ENCODE measurements at regions not wholly inside any gene's neighbourhood (a gene's known extent, or its start where the extent isn't known, plus 50 kb on each side); places are given as distances from the start of the nearest gene placed in this dataset.

DNA sequence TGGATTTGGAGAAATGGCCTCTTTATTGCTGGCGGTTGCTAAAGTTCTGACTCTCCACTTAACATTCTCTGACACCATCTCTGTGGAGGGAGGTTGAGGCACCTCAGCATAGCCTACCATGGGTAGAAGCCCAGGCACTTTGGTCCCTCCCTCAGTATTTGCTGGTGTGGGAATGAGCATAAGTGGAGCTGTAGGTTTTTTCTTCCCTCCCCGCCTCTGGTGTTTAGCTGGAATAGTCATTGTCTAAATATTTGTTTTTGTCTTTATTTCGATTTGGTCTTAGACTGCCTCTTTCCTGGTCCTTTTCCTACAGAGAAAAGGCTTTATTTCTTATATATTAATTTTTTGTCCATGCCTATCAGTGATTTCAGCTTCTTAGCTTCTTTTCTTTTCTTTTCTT lies 203.4 kb upstream of the AGR3 start:
- Mint-ChIP-seq H3K27ac (ENCODE audit: unreplicated experiment) (no peak overlapping the region), H3K36me3 (ENCODE audit: low read depth, unreplicated experiment) (no peaks in the 10 kb centered on the region), H3K9me3 (ENCODE audit: unreplicated experiment) (no peaks in the 10 kb centered on the region), H3K4me1 (ENCODE audit: low read depth, unreplicated experiment) (no peaks in the 10 kb centered on the region), H3K27me3 (ENCODE audit: low read depth, unreplicated experiment) (no peaks in the 10 kb centered on the region), H3K4me3 (ENCODE audit: unreplicated experiment) (no peak overlapping the region)
- H3K4me3 ChIP-seq (ENCODE audit: insufficient read depth, low read depth, low read length) = no peak overlapping the region
- no peak overlapping the region for H2AFZ ChIP-seq (ENCODE audit: low read depth, low read length)
- no peak overlapping the region for H3K4me2 ChIP-seq (ENCODE audit: low read length)
- no peaks in the 10 kb centered on the region for H4K20me1 ChIP-seq (ENCODE audit: insufficient read depth, low read length)
- TF ChIP-seq EZH2 (IDR thresholded peaks at IDR 0.05; ENCODE audit: insufficient read depth, low read length) (no peak), CTCF (IDR thresholded peaks at IDR 0.05; ENCODE audit: insufficient read depth, low read depth, low read length) (no peak)
- no peaks in the 10 kb centered on the region for H3K27me3 ChIP-seq (ENCODE audit: insufficient read depth, low read length)
- FAIRE-seq (no peak), DNase-seq (ENCODE audit: low read depth) (no peak)
- no peaks in the 10 kb centered on the region for H3K79me2 ChIP-seq (ENCODE audit: insufficient read depth, low read length)
- H3K27ac ChIP-seq (ENCODE audit: low read depth, low read length) = no peak overlapping the region
- H3K4me1 ChIP-seq (ENCODE audit: insufficient read depth, low read length) = no peaks in the 10 kb centered on the region
- no peaks in the 10 kb centered on the region for H3K36me3 ChIP-seq (ENCODE audit: insufficient read depth, low read length)
- H3K9ac ChIP-seq (ENCODE audit: low read length) = no peak overlapping the region
- no peaks in the 10 kb centered on the region for H3K9me3 ChIP-seq (ENCODE audit: insufficient read depth, low read depth, low read length)

DNA sequence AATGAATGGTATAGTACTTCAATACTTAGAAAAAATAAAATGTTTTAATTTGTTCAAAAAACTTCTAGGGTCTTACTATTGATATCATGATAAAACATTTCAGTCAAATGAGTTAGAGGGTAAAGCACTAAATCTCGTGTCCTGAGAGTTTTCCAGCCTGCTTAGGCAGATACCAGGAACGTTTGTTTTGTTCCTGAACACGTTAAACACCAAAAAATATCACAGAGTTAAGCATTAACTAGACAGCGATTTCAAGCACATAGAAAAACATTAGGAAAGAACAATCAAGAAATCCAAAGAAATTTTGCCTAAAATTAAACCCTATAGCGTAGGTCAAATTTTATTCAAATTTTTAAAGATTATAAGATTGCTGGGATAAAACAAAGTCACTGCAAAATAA lies 204.6 kb upstream of the AGR3 start:
- Histone ChIP-seq H2AFZ (ENCODE audit: low read depth, low read length) (no peak overlapping the region), H3K9ac (ENCODE audit: low read length) (no peak overlapping the region), H3K27me3 (ENCODE audit: insufficient read depth, low read length) (no peaks in the 10 kb centered on the region), H3K4me3 (ENCODE audit: insufficient read depth, low read depth, low read length) (no peak overlapping the region), H3K36me3 (ENCODE audit: insufficient read depth, low read length) (no peaks in the 10 kb centered on the region), H3K27ac (ENCODE audit: low read depth, low read length) (no peak overlapping the region), H3K79me2 (ENCODE audit: insufficient read depth, low read length) (no peaks in the 10 kb centered on the region), H3K4me2 (ENCODE audit: low read length) (no peak overlapping the region), H3K4me1 (ENCODE audit: insufficient read depth, low read length) (peaks cover 2% of the 10 kb centered on the region), H3K9me3 (ENCODE audit: insufficient read depth, low read depth, low read length) (no peaks in the 10 kb centered on the region), H4K20me1 (ENCODE audit: insufficient read depth, low read length) (no peaks in the 10 kb centered on the region)
- H3K4me1 Mint-ChIP-seq (ENCODE audit: low read depth, unreplicated experiment) = peaks cover 3% of the 10 kb centered on the region
- H3K36me3 Mint-ChIP-seq (ENCODE audit: low read depth, unreplicated experiment) = no peaks in the 10 kb centered on the region
- TF ChIP-seq CTCF (IDR thresholded peaks at IDR 0.05; ENCODE audit: insufficient read depth, low read depth, low read length) = no peak
- TF ChIP-seq EZH2 (IDR thresholded peaks at IDR 0.05; ENCODE audit: insufficient read depth, low read length) = no peak
- no peak for FAIRE-seq
- H3K9me3 Mint-ChIP-seq (ENCODE audit: unreplicated experiment) = no peaks in the 10 kb centered on the region
- H3K4me3 Mint-ChIP-seq (ENCODE audit: unreplicated experiment) = no peak overlapping the region
- no peak overlapping the region for H3K27ac Mint-ChIP-seq (ENCODE audit: unreplicated experiment)
- no peaks in the 10 kb centered on the region for H3K27me3 Mint-ChIP-seq (ENCODE audit: low read depth, unreplicated experiment)
- no peak for DNase-seq (ENCODE audit: low read depth)

GRCh38 chr7:17090751-17091150 lies 207.7 kb upstream of the AHR start:
- H3K27ac Mint-ChIP-seq (ENCODE audit: unreplicated experiment) = no peak overlapping the region
- Histone ChIP-seq H4K20me1 (ENCODE audit: insufficient read depth, low read length) (no peaks in the 10 kb centered on the region), H2AFZ (ENCODE audit: low read depth, low read length) (no peak overlapping the region), H3K9me3 (ENCODE audit: insufficient read depth, low read depth, low read length) (no peaks in the 10 kb centered on the region), H3K27ac (ENCODE audit: low read depth, low read length) (no peak overlapping the region), H3K36me3 (ENCODE audit: insufficient read depth, low read length) (no peaks in the 10 kb centered on the region), H3K4me3 (ENCODE audit: insufficient read depth, low read depth, low read length) (no peak overlapping the region), H3K4me2 (ENCODE audit: low read length) (no peak overlapping the region), H3K4me1 (ENCODE audit: insufficient read depth, low read length) (peaks cover 2% of the 10 kb centered on the region), H3K79me2 (ENCODE audit: insufficient read depth, low read length) (no peaks in the 10 kb centered on the region), H3K9ac (ENCODE audit: low read length) (no peak overlapping the region), H3K27me3 (ENCODE audit: insufficient read depth, low read length) (no peaks in the 10 kb centered on the region)
- H3K9me3 Mint-ChIP-seq (ENCODE audit: unreplicated experiment) = no peaks in the 10 kb centered on the region
- TF ChIP-seq EZH2 (IDR thresholded peaks at IDR 0.05; ENCODE audit: insufficient read depth, low read length) = no peak
- DNase-seq (ENCODE audit: low read depth) (peak; percentile 88), FAIRE-seq (peak; percentile 92)
- peaks cover 3% of the 10 kb centered on the region for H3K4me1 Mint-ChIP-seq (ENCODE audit: low read depth, unreplicated experiment)
- no peaks in the 10 kb centered on the region for H3K27me3 Mint-ChIP-seq (ENCODE audit: low read depth, unreplicated experiment)
- H3K36me3 Mint-ChIP-seq (ENCODE audit: low read depth, unreplicated experiment) = no peaks in the 10 kb centered on the region
- H3K4me3 Mint-ChIP-seq (ENCODE audit: unreplicated experiment) = no peak overlapping the region
